KMS-11 (cell line): ENCODE measurements at regions not wholly inside any gene's neighbourhood (a gene's known extent, or its start where the extent isn't known, plus 50 kb on each side); places are given as distances from the start of the nearest gene placed in this dataset.

Experiments
- H2AFZ ChIP-seq: fragments of 200-600 bp; sonication (generic); 2 replicates; pipeline ENCODE4 v1.6.1; 2016; ENCODE audit warnings: antibody characterized with exemption, mixed run types, low read depth
- H3K27ac ChIP-seq: fragments of 200-600 bp; sonication (generic); 2 replicates; pipeline ENCODE4 v1.6.1; 2016; ENCODE audit warnings: mild to moderate bottlenecking, mixed run types
- H3K27me3 ChIP-seq: fragments of 200-600 bp; sonication (generic); 2 replicates; pipeline ENCODE4 v1.6.1; 2017; ENCODE audit warnings: mild to moderate bottlenecking, low read depth, mixed run types, moderate library complexity; ENCODE audit not compliant: insufficient read depth
- H3K36me3 ChIP-seq: fragments of 200-600 bp; sonication (generic); 2 replicates; pipeline ENCODE4 v1.6.1; 2017; ENCODE audit warnings: mild to moderate bottlenecking, mixed run types; ENCODE audit not compliant: insufficient read depth
- H3K4me1 ChIP-seq: fragments of 200-600 bp; sonication (generic); 2 replicates; pipeline ENCODE4 v1.6.1; 2016; ENCODE audit warnings: mild to moderate bottlenecking, low read depth, mixed run types; ENCODE audit not compliant: poor library complexity, severe bottlenecking
- H3K4me2 ChIP-seq: fragments of 200-600 bp; sonication (generic); 2 replicates; pipeline ENCODE4 v1.7.0; 2016; ENCODE audit warnings: mild to moderate bottlenecking, mixed run types
- H3K4me3 ChIP-seq: fragments of 200-600 bp; sonication (generic); IDR thresholded peaks from 2 replicates; pipeline ENCODE4 v1.6.1; 2017; ENCODE audit warnings: low read depth, low read length, mixed read lengths; ENCODE audit not compliant: insufficient read depth
- H3K79me2 ChIP-seq: fragments of 200-600 bp; sonication (generic); 2 replicates; pipeline ENCODE4 v1.6.1; 2016; ENCODE audit warnings: low read depth, mixed run types; ENCODE audit not compliant: insufficient read depth
- H3K9ac ChIP-seq: fragments of 200-600 bp; sonication (generic); 2 replicates; pipeline ENCODE4 v1.6.1; 2016; ENCODE audit warnings: mild to moderate bottlenecking, mixed run types
- H4K20me1 ChIP-seq: fragments of 200-600 bp; sonication (generic); 2 replicates; pipeline ENCODE4 v1.6.1; 2016; ENCODE audit warnings: mild to moderate bottlenecking, mixed run types; ENCODE audit not compliant: insufficient read depth
- CTCF ChIP-seq: fragments of 200-600 bp; sonication (generic); conservative IDR thresholded peaks from 2 replicates; pipeline ENCODE4 v1.6.1; 2017; ENCODE audit warnings: low read depth, mild to moderate bottlenecking, antibody characterized with exemption, low read length, moderate library complexity, mixed read lengths

- Histone ChIP-seq H3K36me3 (no peaks in the 10 kb centered on the region), H3K79me2 (no peaks in the 10 kb centered on the region), H3K4me3 (no peak overlapping the region), H4K20me1 (no peaks in the 10 kb centered on the region), H3K27me3 (no peaks in the 10 kb centered on the region), H3K27ac (no peak overlapping the region), H2AFZ (no peak overlapping the region), H3K4me2 (no peak overlapping the region), H3K4me1 (no peaks in the 10 kb centered on the region), H3K9ac (no peak overlapping the region)
- TF ChIP-seq CTCF: no peak
Observed at GRCh38 chr12:29838768-29839167, 55.0 kb upstream of the TMTC1 start.
